ENCODE measurements at regions not wholly inside any gene's neighbourhood (a gene's known extent, or its start where the extent isn't known, plus 50 kb on each side); places are given as distances from the start of the nearest gene placed in this dataset.
"Not testable (repeated sequence)": the region's sequence is repeated elsewhere in the genome, so short reads cannot be mapped to it uniquely, and the experiment has no call there.

- H3K27me3 Mint-ChIP-seq; H3K27ac Mint-ChIP-seq; H3K36me3 Mint-ChIP-seq (ENCODE audit: low read depth); H3K4me3 Mint-ChIP-seq; H3K4me1 Mint-ChIP-seq (ENCODE audit: low read depth): not testable (repeated sequence)
- H3K9me3 Mint-ChIP-seq, result peaks cover 10% of the 10 kb centered on the region
Observed at GRCh38 chr4:49322610-49323572, 336.8 kb downstream of the CWH43 start.

- not testable (repeated sequence) for H3K4me1 Mint-ChIP-seq (ENCODE audit: low read depth); H3K4me3 Mint-ChIP-seq; H3K27me3 Mint-ChIP-seq; H3K27ac Mint-ChIP-seq; H3K36me3 Mint-ChIP-seq (ENCODE audit: low read depth)
- peaks cover 10% of the 10 kb centered on the region for H3K9me3 Mint-ChIP-seq
Observed at GRCh38 chr4:49323573-49323940, 337.5 kb downstream of the CWH43 start.

Data from stimulated activated naive CD8-positive, alpha-beta T cell treated with anti-CD3 and anti-CD28 coated beads, Interleukin-15, Interleukin-2, amounts not matched to agents 100 ng/mL and 50 ng/mL, for 24 hours (primary cell).